ENCODE measurements at regions not wholly inside any gene's neighbourhood (a gene's known extent, or its start where the extent isn't known, plus 50 kb on each side); places are given as distances from the start of the nearest gene placed in this dataset.
"Not testable (repeated sequence)": the region's sequence is repeated elsewhere in the genome, so short reads cannot be mapped to it uniquely, and the experiment has no call there.

DNA sequence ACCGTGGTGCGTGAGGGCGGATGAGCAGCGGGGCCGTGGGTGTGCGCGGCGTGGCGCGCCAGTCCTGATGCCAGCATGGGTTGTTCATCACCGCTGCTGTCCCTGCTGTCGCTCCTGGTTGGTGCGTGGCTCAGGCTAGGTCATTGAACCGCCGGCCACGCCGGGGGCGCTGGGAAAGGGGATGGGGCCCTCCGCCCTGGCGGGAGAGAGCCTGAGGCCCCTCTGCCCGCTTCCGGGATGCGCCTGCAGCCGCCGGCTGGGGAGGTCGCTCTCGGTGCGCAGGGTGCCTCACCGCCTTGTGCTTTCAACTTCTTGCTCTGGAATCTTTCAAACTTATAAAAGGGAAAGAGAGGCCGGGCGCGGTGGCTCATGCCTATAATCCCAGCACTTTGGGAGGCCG lies 68.5 kb upstream of the ERV3-1 start:
- H3K36me3 Mint-ChIP-seq (ENCODE audit: low read depth) = peaks cover 13% of the 10 kb centered on the region
- H3K27ac Mint-ChIP-seq; H3K27me3 Mint-ChIP-seq (ENCODE audit: low read depth); H3K9me3 Mint-ChIP-seq; H3K4me3 Mint-ChIP-seq; H3K4me1 Mint-ChIP-seq (ENCODE audit: low read depth): not testable (repeated sequence)

DNA sequence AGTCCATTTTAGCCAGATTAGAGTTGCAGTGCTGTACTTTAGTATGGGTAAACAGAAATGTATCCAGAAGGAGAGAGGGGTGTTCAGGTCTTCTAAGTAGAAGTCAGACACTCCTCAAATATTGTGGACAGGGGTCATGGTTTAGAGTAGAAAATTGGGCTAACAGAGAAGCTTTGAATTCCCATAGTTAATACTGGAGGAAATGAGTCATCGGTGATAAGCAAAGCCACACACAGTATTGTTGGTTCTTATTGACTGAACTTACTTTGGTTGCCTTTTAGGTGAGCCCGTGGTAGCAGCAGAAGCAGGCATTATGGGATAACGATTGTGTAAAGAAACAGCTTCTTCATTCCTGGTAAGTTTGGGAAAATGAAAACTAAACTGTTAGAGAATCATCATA lies 66.7 kb upstream of the ERV3-1 start:
- not testable (repeated sequence) for H3K27me3 Mint-ChIP-seq (ENCODE audit: low read depth); H3K4me1 Mint-ChIP-seq (ENCODE audit: low read depth); H3K9me3 Mint-ChIP-seq; H3K4me3 Mint-ChIP-seq; H3K27ac Mint-ChIP-seq
- H3K36me3 Mint-ChIP-seq (ENCODE audit: low read depth) = peaks cover 18% of the 10 kb centered on the region

DNA sequence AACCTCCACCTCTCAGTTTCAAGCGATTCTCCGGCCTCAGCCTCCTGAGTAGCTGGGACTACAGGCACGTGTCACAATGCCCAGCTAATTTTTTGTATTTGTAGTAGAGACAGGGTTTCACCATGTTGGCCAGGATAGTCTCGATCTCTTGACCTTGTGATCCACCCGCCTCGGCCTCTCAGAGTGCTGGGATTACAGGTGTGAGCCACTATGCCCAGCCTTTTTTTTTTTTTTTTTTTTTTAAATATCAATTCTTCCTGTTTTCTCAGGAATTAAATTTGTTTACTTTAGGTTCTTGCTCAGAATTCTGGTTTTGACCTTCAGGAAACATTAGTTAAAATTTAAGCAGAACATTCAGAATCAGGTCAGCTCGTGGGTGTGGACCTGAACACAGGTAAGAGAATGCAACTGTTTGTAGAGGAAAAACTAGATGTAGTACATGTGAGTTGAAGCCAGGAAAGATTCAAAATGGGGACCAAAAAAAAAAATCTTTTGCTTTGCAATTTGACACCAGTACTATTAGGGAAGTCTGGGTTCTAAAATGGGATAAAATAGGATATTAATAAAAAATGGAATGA lies 65.5 kb upstream of the ERV3-1 start:
- H3K27ac Mint-ChIP-seq; H3K9me3 Mint-ChIP-seq; H3K4me1 Mint-ChIP-seq (ENCODE audit: low read depth); H3K27me3 Mint-ChIP-seq (ENCODE audit: low read depth); H3K4me3 Mint-ChIP-seq: not testable (repeated sequence)
- H3K36me3 Mint-ChIP-seq (ENCODE audit: low read depth) = peaks cover 19% of the 10 kb centered on the region

DNA sequence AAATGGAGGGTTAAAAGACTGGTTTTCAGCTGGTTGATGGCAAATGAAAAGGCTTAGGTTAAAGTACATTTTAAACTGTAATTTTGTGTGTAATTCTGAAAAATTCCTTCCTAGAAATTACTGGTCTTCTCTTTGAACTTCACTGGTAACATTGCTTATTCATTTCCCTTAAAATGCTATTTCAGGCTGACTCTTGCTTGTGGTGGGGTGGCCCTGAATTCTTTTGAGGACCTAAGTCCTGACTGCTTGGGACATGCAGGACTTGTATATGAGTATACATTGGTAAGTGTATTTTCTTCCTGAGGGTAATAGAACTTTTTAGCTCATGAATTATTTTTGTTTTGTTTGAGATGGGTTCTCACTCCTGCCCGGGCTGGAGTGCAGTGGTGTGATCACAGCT lies 63.0 kb upstream of the ERV3-1 start:
- not testable (repeated sequence) for H3K27ac Mint-ChIP-seq; H3K4me1 Mint-ChIP-seq (ENCODE audit: low read depth); H3K27me3 Mint-ChIP-seq (ENCODE audit: low read depth); H3K9me3 Mint-ChIP-seq; H3K4me3 Mint-ChIP-seq
- peaks cover 27% of the 10 kb centered on the region for H3K36me3 Mint-ChIP-seq (ENCODE audit: low read depth)

DNA sequence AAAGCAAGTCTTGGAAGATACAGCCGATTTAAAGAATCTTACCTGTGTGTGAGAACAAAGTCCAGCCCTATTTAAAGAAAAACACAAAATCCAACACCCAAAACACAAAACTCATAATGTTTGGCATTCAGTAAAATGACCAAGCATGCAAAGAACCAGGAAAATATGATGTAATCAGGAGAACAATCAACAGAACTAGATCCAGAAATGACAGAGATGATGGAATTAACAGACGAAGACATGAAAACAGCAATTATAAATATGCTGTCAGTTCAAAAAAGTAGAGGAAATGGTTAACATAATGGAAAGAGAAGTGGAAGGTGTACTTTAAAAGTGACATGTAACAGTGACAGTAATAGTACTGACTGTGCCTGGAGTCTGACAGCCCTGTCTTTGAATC lies 56.1 kb upstream of the ERV3-1 start:
- H3K4me3 Mint-ChIP-seq; H3K27me3 Mint-ChIP-seq (ENCODE audit: low read depth); H3K27ac Mint-ChIP-seq; H3K4me1 Mint-ChIP-seq (ENCODE audit: low read depth); H3K9me3 Mint-ChIP-seq: not testable (repeated sequence)
- peaks cover 16% of the 10 kb centered on the region for H3K36me3 Mint-ChIP-seq (ENCODE audit: low read depth)

DNA sequence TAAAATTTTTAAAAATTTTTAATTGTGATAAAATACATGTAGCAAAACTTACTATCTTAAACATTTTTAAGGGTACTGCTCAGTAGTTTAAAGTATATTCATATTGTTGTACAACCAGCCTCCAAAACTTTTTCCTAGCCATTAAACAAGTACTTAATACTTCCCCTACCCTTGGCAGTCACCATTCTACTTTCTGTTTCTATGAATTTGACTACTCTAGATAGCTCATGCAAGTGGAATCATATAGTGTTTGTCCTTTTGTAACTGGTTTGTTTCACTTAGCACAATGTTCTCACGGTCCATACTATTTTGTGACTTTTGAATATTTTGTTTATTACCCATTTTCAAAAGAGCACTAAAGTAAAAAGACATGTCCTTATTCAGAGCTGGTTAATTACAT lies 52.8 kb upstream of the ERV3-1 start:
- H3K4me1 Mint-ChIP-seq (ENCODE audit: low read depth); H3K9me3 Mint-ChIP-seq; H3K27me3 Mint-ChIP-seq (ENCODE audit: low read depth); H3K4me3 Mint-ChIP-seq; H3K27ac Mint-ChIP-seq: not testable (repeated sequence)
- peaks cover 28% of the 10 kb centered on the region for H3K36me3 Mint-ChIP-seq (ENCODE audit: low read depth)

Data from T-helper 1 cell treated with Interleukin-12 subunit alpha and Interleukin-12 subunit beta and Interleukin-4 antibody, amounts not matched to agents 30 μg/mL and 1 μg/mL, for 36 hours (primary cell).